Motor neuron (in vitro differentiated cells): ENCODE measurements at regions not wholly inside any gene's neighbourhood (a gene's known extent, or its start where the extent isn't known, plus 50 kb on each side); places are given as distances from the start of the nearest gene placed in this dataset.

ENCODE experiments used
- ATAC-seq, 8 experiments: fragments of 200-7000 bp; cut with Tn5 transposase; replicated peaks in 6 of 8; 2 replicates each; pipeline ENCODE4 v1.8.0; 2021; ENCODE audit warnings: mild to moderate bottlenecking in 8 of 8, moderate library complexity in 8 of 8
- H3K27ac ChIP-seq, 2 donors: fragments of 250-450 bp; sonication (Bioruptor Pico); 2 replicates each; pipeline ENCODE4 v1.9.0; 2021; ENCODE audit warnings: antibody characterized with exemption in 2 of 2, mild to moderate bottlenecking in 2 of 2, moderate library complexity in 1 of 2
- H3K4me1 ChIP-seq, 2 donors: fragments of 250-450 bp; sonication (Bioruptor Pico); replicated peaks in 1 of 2; 2 replicates each; pipeline ENCODE4 v1.6.1; 2021; ENCODE audit warnings: antibody characterized with exemption in 2 of 2, mild to moderate bottlenecking in 2 of 2, moderate library complexity in 1 of 2
- H3K4me3 ChIP-seq, 5 donors: fragments of 250-450 bp; sonication (Bioruptor Pico); 2 replicates each; pipeline ENCODE4 v1.9.0; 2021; ENCODE audit warnings: antibody characterized with exemption in 5 of 5, mild to moderate bottlenecking in 5 of 5, moderate library complexity in 4 of 5
- WGBS, 10 experiments: fragments of 450-650 bp; shearing (Covaris generic); methylation state at CpG; one replicate each; pipeline ENCODE4 v1.0.0; 2022; 5-methylcytosine and 5-hydroxymethylcytosine counted together
- in situ Hi-C, 9 experiments: fragments of 400-800 bp; cut with MboI; loops; one replicate each; pipeline ENCODE4 v1.15.0; 2021; ENCODE audit warnings: low sequenced_read_pairs in 9 of 9, low pct_unique_long_range_greater_than_20kb in 2 of 9; ENCODE audit not compliant: unreplicated experiment in 9 of 9

DNA sequence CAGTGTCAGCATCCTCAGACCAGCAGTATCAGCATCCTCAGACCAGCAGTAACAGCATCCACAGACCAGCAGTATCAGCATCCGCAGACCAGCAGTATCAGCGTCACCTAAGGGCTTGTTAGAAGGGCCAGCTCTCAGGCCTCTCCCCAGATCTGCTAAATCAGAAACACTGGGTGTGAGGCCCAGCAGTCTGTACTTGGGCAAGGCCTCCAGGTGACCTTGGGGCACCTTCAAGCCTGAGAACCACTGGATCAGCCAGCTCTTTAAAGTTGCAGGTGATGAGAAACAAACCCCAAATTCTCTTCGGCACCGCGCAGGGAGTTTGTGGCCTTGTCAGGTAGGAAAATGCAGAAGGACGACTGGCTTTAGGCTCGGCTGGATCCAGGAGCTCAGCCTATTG is 290.5 kb upstream of the CDH4 start:
- no peak overlapping the region for H3K27ac ChIP-seq
- WGBS, 10 experiments, result 61 to 100% (median 80%) methylated on average over 1 to 5 of the region's 7 CpGs; no CpG with 5 or more reads in 5 of the 10 experiments
- H3K4me3 ChIP-seq, result no peak overlapping the region
- H3K4me1 ChIP-seq, result no peaks in the 10 kb centered on the region
- no peak for ATAC-seq
- in situ Hi-C loops, result no loop called here

GRCh38 chr20:60962367-60963045 is 289.6 kb upstream of the CDH4 start:
- ATAC-seq, result no peak
- 14 to 95% (median 52%) methylated on average over 1 to 5 of the region's 6 CpGs for WGBS, 10 experiments
- no peak overlapping the region for H3K27ac ChIP-seq
- in situ Hi-C loops, result no loop called here
- no peak overlapping the region for H3K4me3 ChIP-seq
- H3K4me1 ChIP-seq, result no peaks in the 10 kb centered on the region

- Histone ChIP-seq H3K27ac (no peak overlapping the region), H3K4me1 (no peaks in the 10 kb centered on the region), H3K4me3 (no peak overlapping the region)
- in situ Hi-C loops, result no loop called here
- no peak for ATAC-seq
- WGBS, 10 experiments, result 0 to 73% (median 17%) methylated on average over 1 to 3 of the region's 3 CpGs; no CpG with 5 or more reads in 3 of the 10 experiments
These were observed 288.9 kb upstream of the CDH4 start for GRCh38 chr20:60963146-60963545.

DNA sequence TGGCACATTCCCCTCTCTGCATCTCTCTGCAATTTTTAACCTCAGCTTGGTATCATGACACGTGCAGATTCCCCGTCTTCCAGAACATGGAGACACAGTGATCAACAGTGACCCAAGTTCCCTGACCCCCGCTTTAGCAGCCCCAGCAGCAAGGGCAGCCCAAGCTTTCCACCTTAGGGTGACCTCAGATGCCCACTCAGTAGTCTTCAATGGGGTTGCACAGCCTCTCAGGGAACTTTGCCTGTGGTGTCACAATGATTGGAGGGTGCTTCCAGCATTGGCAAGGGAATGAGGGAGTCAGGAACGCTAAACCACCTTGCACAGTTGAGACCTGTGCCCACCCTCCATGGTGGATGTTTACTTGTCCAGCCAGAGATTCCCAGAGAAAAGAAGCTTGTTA is 287.1 kb upstream of the CDH4 start:
- WGBS, 10 experiments, result 17 to 86% (median 36%) methylated on average over 1 to 4 of the region's 4 CpGs; no CpG with 5 or more reads in 6 of the 10 experiments
- no peaks in the 10 kb centered on the region for H3K4me1 ChIP-seq
- in situ Hi-C loops, result no loop called here
- no peak for ATAC-seq
- H3K4me3 ChIP-seq, result no peak overlapping the region
- H3K27ac ChIP-seq, result no peak overlapping the region

GRCh38 chr20:60966031-60966430 is 286.0 kb upstream of the CDH4 start:
- 0 to 93% (median 60%) methylated on average over 1 to 7 of the region's 9 CpGs; no CpG with 5 or more reads in 4 of the 10 experiments for WGBS, 10 experiments
- Histone ChIP-seq H3K4me1 (no peaks in the 10 kb centered on the region), H3K27ac (no peak overlapping the region), H3K4me3 (no peak overlapping the region)
- in situ Hi-C loops, result no loop called here
- ATAC-seq, result no peak

DNA sequence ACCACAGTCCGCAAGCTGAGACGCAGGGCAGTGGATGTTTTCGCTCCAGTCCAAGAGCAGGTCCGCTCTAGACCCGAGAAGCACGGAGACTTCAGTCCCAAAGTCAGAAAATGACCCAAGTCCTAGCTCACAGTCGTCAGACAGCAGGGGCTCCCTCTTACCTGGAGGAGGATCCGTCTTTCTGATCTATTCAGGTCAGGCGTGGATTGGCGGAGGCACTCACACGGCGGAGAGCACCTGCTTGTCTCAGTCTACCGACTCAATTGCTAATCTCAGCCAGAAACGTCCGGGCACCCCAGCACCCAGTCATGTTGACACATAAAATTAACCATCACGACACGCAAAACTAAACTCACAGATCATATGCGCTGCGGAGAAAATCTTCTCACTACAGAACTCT is 285.3 kb upstream of the CDH4 start:
- no peak for ATAC-seq

GRCh38 chr20:60967431-60968316 is 284.4 kb upstream of the CDH4 start:
- Histone ChIP-seq H3K4me3 (no peak overlapping the region), H3K27ac (no peak overlapping the region), H3K4me1 (no peaks in the 10 kb centered on the region)
- in situ Hi-C loops, result no loop called here
- ATAC-seq, result no peak
- 19 to 100% (median 73%) methylated on average over 3 to 13 of the region's 56 CpGs; no CpG with 5 or more reads in 1 of the 10 experiments for WGBS, 10 experiments

More for the DNA sequence above, 285.3 kb upstream of the CDH4 start:
- WGBS, 10 experiments, result 21 to 100% (median 87%) methylated on average over 1 to 15 of the region's 19 CpGs; no CpG with 5 or more reads in 1 of the 10 experiments
- no peak overlapping the region for H3K27ac ChIP-seq
- in situ Hi-C loops, result no loop called here
- no peak overlapping the region for H3K4me3 ChIP-seq
- H3K4me1 ChIP-seq, result no peaks in the 10 kb centered on the region

- WGBS, 10 experiments, result 0 to 100% (median 61%) methylated on average over 1 to 4 of the region's 7 CpGs; no CpG with 5 or more reads in 2 of the 10 experiments
- in situ Hi-C loops, result no loop called here
- ATAC-seq, result no peak
- Histone ChIP-seq H3K27ac (no peak overlapping the region), H3K4me3 (no peak overlapping the region), H3K4me1 (no peaks in the 10 kb centered on the region)
These were observed 283.0 kb upstream of the CDH4 start for GRCh38 chr20:60968853-60969720.

- ATAC-seq, result no peak
- in situ Hi-C loops, result no loop called here
- Histone ChIP-seq H3K4me3 (no peak overlapping the region), H3K4me1 (no peaks in the 10 kb centered on the region), H3K27ac (no peak overlapping the region)
- WGBS, 10 experiments, result 0 to 84% (median 38%) methylated on average over 1 to 7 of the region's 8 CpGs; no CpG with 5 or more reads in 4 of the 10 experiments
These were observed 281.5 kb upstream of the CDH4 start for GRCh38 chr20:60970601-60971000.

DNA sequence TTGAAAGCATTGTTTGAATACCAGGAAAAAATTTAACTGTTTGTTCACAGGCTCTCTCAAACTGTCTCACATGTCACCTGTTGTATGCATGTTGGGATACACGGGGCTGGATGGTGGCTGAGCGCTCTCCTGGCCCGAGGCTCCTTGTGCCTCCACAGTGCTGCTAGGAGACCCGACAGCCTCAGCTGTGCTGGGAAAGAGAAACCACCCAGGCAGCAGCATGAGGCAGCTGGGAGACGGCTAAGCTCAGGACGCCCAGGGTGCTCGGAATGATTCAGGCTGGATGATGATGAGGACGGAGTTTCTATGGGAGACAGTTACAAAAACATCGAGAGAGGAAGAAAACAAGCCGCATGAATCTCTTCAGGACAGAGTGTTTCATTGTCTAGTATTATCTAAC is 278.0 kb upstream of the CDH4 start:
- 21 to 97% (median 77%) methylated on average over 2 to 7 of the region's 10 CpGs; no CpG with 5 or more reads in 1 of the 10 experiments for WGBS, 10 experiments
- Histone ChIP-seq H3K27ac (no peak overlapping the region), H3K4me1 (no peaks in the 10 kb centered on the region), H3K4me3 (no peak overlapping the region)
- in situ Hi-C loops, result no loop called here
- ATAC-seq, result no peak

- WGBS, 10 experiments, result 0 to 87% (median 56%) methylated on average over 1 to 9 of the region's 9 CpGs
- no peak overlapping the region for H3K27ac ChIP-seq
- no peaks in the 10 kb centered on the region for H3K4me1 ChIP-seq
- no peak overlapping the region for H3K4me3 ChIP-seq
- in situ Hi-C loops, result no loop called here
- no peak for ATAC-seq
These were observed 277.6 kb upstream of the CDH4 start for GRCh38 chr20:60974441-60974945.

DNA sequence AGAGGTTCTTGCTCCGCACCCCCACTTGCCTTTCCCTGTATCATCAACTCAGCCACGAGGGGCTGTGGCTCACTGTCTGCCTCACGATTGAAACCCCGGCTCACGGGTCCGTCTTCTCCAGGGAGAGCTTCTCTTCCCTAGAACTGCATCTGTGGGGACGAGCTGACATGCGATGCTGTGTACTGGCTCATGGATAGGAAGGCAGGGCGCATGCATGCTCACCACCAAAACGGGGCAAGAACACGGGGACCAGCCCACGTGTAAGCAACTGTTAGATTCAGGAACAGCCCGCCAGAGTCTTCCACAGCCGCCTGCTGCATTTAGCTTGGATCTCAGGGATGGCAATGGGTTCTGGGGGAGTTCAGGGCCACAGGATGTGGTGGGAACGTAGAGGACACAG is 275.9 kb upstream of the CDH4 start:
- Histone ChIP-seq H3K4me3 (no peak overlapping the region), H3K4me1 (no peaks in the 10 kb centered on the region), H3K27ac (no peak overlapping the region)
- in situ Hi-C loops, result no loop called here
- WGBS, 10 experiments, result 7 to 83% (median 78%) methylated on average over 4 to 13 of the region's 15 CpGs; no CpG with 5 or more reads in 3 of the 10 experiments
- ATAC-seq, result no peak
